ENCODE measurements at regions not wholly inside any gene's neighbourhood (a gene's known extent, or its start where the extent isn't known, plus 50 kb on each side); places are given as distances from the start of the nearest gene placed in this dataset.

DNA sequence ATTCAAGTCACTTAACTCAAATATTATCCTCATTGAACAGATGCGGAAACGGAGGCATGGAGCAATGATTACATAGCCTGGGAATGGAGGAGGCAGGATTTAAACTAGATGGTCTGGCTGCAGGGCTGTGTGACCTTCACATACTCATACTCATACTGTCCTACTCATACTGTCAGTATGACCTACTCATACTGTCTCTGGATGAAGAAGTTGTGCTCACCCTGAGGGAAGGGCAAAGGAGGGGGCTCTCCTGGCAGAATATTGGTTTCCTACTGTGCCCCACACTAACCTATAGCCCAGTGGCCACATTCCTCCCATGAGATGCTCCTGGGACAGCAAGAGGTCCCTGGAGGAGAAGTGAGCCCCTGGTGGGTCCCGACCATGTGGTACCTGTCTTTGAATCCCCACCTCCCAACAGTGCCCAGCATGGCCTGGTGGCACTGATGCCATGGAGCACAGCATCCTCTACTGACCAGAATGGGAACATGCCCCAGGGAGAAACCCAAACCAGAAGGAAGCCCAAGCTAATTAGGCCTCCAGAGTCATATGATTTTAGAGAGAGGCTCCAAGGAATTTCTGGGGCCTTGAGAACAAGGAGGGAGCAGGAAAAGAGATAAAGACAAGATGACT is 197.3 kb upstream of the SDK2 start:
- Histone ChIP-seq H3K36me3 (ENCODE audit: insufficient read depth, low read length) (no peaks in the 10 kb centered on the region), H4K20me1 (ENCODE audit: insufficient read depth, low read length) (no peaks in the 10 kb centered on the region), H3K4me1 (ENCODE audit: insufficient read depth, low read length, severe bottlenecking) (no peaks in the 10 kb centered on the region), H3K27ac (ENCODE audit: low read depth, low read length, poor library complexity, severe bottlenecking) (no peak overlapping the region), H3K9me2 (ENCODE audit: low read depth, low read length) (no peaks in the 10 kb centered on the region), H2AFZ (ENCODE audit: low read length) (no peak overlapping the region), H3K9ac (ENCODE audit: low read length) (no peak overlapping the region), H3K4me2 (ENCODE audit: low read length) (no peak overlapping the region), H3K9me3 (ENCODE audit: low read length) (no peaks in the 10 kb centered on the region), H3K4me3 (ENCODE audit: low read depth, low read length, poor library complexity, severe bottlenecking) (no peak overlapping the region), H3K27me3 (ENCODE audit: insufficient read depth, low read length) (no peaks in the 10 kb centered on the region), H3F3A (ENCODE audit: insufficient read depth, low read length) (no peaks in the 10 kb centered on the region), H3K79me2 (ENCODE audit: insufficient read depth, low read length) (no peaks in the 10 kb centered on the region)
- TF ChIP-seq EZH2 (IDR thresholded peaks at IDR 0.05; ENCODE audit: borderline replicate concordance, low read length) = no peak
- TF ChIP-seq, protein P1, sequence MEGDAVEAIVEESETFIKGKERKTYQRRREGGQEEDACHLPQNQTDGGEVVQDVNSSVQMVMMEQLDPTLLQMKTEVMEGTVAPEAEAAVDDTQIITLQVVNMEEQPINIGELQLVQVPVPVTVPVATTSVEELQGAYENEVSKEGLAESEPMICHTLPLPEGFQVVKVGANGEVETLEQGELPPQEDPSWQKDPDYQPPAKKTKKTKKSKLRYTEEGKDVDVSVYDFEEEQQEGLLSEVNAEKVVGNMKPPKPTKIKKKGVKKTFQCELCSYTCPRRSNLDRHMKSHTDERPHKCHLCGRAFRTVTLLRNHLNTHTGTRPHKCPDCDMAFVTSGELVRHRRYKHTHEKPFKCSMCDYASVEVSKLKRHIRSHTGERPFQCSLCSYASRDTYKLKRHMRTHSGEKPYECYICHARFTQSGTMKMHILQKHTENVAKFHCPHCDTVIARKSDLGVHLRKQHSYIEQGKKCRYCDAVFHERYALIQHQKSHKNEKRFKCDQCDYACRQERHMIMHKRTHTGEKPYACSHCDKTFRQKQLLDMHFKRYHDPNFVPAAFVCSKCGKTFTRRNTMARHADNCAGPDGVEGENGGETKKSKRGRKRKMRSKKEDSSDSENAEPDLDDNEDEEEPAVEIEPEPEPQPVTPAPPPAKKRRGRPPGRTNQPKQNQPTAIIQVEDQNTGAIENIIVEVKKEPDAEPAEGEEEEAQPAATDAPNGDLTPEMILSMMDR (IDR thresholded peaks at IDR 0.05; ENCODE audit: low read length) = no peak; the same call in 1 of the 2 replicates

DNA sequence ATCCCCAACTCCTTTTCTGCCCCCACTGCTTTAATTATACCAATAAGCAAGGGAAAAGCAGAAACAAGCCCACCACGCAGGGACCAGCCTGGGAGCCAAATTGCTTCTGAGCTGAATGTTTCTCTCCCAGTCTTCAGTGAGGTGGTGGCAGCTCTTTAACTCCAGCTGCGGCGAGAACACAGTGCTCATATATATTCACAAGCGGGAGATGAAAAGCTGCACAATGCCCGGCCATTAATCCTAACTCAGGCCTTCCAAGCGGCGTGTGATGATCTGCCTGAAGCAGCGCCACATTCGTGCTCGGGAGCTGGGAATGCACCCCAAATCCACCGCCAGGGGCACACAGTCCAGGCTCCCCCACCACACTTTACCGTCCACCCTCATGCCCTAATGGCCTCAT is 203.7 kb upstream of the SDK2 start:
- H3F3A ChIP-seq (ENCODE audit: insufficient read depth, low read length) = no peaks in the 10 kb centered on the region
- no peaks in the 10 kb centered on the region for H3K4me1 ChIP-seq (ENCODE audit: insufficient read depth, low read length, severe bottlenecking)
- no peak overlapping the region for H3K4me3 ChIP-seq (ENCODE audit: low read depth, low read length, poor library complexity, severe bottlenecking)
- no peaks in the 10 kb centered on the region for H3K79me2 ChIP-seq (ENCODE audit: insufficient read depth, low read length)
- no peaks in the 10 kb centered on the region for H4K20me1 ChIP-seq (ENCODE audit: insufficient read depth, low read length)
- no peaks in the 10 kb centered on the region for H3K9me2 ChIP-seq (ENCODE audit: low read depth, low read length)
- H3K27me3 ChIP-seq (ENCODE audit: insufficient read depth, low read length) = no peaks in the 10 kb centered on the region
- H3K9me3 ChIP-seq (ENCODE audit: low read length) = no peaks in the 10 kb centered on the region
- no peak overlapping the region for H3K4me2 ChIP-seq (ENCODE audit: low read length)
- H3K27ac ChIP-seq (ENCODE audit: low read depth, low read length, poor library complexity, severe bottlenecking) = no peak overlapping the region
- no peak overlapping the region for H2AFZ ChIP-seq (ENCODE audit: low read length)
- TF ChIP-seq, protein P1 (IDR thresholded peaks at IDR 0.05; ENCODE audit: low read length) = no peak
- TF ChIP-seq EZH2 (IDR thresholded peaks at IDR 0.05; ENCODE audit: borderline replicate concordance, low read length) = no peak
- no peaks in the 10 kb centered on the region for H3K36me3 ChIP-seq (ENCODE audit: insufficient read depth, low read length)
- no peak overlapping the region for H3K9ac ChIP-seq (ENCODE audit: low read length)

DNA sequence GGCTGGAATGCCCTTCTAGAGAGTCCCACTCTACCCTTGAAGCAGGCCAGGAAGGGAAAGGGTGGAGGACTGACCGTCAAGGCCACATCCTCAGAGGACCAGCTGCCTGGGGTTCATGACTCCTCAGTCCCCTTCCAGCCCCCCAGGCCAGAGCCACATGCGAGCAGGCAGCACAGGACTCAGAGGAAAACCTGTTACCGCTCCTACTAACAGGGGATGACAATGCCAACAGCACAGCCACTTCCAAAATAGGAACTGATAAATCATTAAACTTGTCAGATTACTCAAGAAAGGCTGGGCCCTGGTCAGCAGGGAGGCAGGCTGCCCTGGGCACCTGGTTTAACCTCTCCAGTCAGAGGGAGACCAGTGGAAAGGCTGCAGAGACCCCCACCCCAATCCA is 206.2 kb upstream of the SDK2 start:
- Histone ChIP-seq H3K4me2 (ENCODE audit: low read length) (no peak overlapping the region), H3K9me3 (ENCODE audit: low read length) (no peaks in the 10 kb centered on the region), H3F3A (ENCODE audit: insufficient read depth, low read length) (no peaks in the 10 kb centered on the region), H4K20me1 (ENCODE audit: insufficient read depth, low read length) (no peaks in the 10 kb centered on the region), H3K4me1 (ENCODE audit: insufficient read depth, low read length, severe bottlenecking) (no peaks in the 10 kb centered on the region), H3K4me3 (ENCODE audit: low read depth, low read length, poor library complexity, severe bottlenecking) (no peak overlapping the region), H3K36me3 (ENCODE audit: insufficient read depth, low read length) (no peaks in the 10 kb centered on the region), H3K27me3 (ENCODE audit: insufficient read depth, low read length) (no peaks in the 10 kb centered on the region; the same call in 1 of the 2 replicates), H3K27ac (ENCODE audit: low read depth, low read length, poor library complexity, severe bottlenecking) (no peak overlapping the region), H3K9me2 (ENCODE audit: low read depth, low read length) (no peaks in the 10 kb centered on the region), H2AFZ (ENCODE audit: low read length) (no peak overlapping the region), H3K9ac (ENCODE audit: low read length) (no peak overlapping the region), H3K79me2 (ENCODE audit: insufficient read depth, low read length) (no peaks in the 10 kb centered on the region)
- TF ChIP-seq EZH2 (IDR thresholded peaks at IDR 0.05; ENCODE audit: borderline replicate concordance, low read length) = no peak
- TF ChIP-seq, protein P1 (IDR thresholded peaks at IDR 0.05; ENCODE audit: low read length) = no peak

All from OCI-LY1 (cell line).